ENCODE measurements at regions not wholly inside any gene's neighbourhood (a gene's known extent, or its start where the extent isn't known, plus 50 kb on each side); places are given as distances from the start of the nearest gene placed in this dataset.

GRCh38 chr2:49772299-49772970 lies 618.1 kb upstream of the FSHR start:
- WGBS, result 100% methylated on average over 1 of the region's 10 CpGs
- H3K36me3 ChIP-seq, result no peaks in the 10 kb centered on the region
- no peaks in the 10 kb centered on the region for H3K27me3 ChIP-seq
- no peak overlapping the region for H3K4me3 ChIP-seq
- intact Hi-C loops (cut with DNase I), result no loop called here
- no peaks in the 10 kb centered on the region for H3K9me3 ChIP-seq
- TF ChIP-seq POLR2AphosphoS5 (IDR thresholded peaks at IDR 0.05), result no peak
- H3K4me1 ChIP-seq, result peaks cover 0 to 17% (median 6%) of the 10 kb centered on the region in 4 donors
- no peak for DNase-seq (ENCODE audit: extremely low spot score)
- H3K27ac ChIP-seq (replicated peaks in 1 of 4), result no peak overlapping the region

GRCh38 chr2:49770919-49771318 lies 616.6 kb upstream of the FSHR start:
- Histone ChIP-seq H3K36me3 (no peaks in the 10 kb centered on the region), H3K4me3 (no peak overlapping the region), H3K27me3 (no peaks in the 10 kb centered on the region), H3K9me3 (no peaks in the 10 kb centered on the region), H3K4me1 (peaks cover 0 to 30% (median 12%) of the 10 kb centered on the region in 4 donors), H3K27ac (replicated peaks in 1 of 4) (no peak overlapping the region)
- TF ChIP-seq POLR2A (IDR thresholded peaks at IDR 0.05; ENCODE audit: low read depth) (no peak), POLR2AphosphoS5 (IDR thresholded peaks at IDR 0.05) (no peak), CTCF (IDR thresholded peaks at IDR 0.05) (peak in 2 of 3 experiments; percentile 23 to 42)
- intact Hi-C loops (cut with DNase I), result no loop called here
- no peak for DNase-seq (ENCODE audit: extremely low spot score)
- WGBS, result 78% methylated on average over 4 of the region's 4 CpGs

- Histone ChIP-seq H3K27me3 (no peaks in the 10 kb centered on the region), H3K4me1 (peaks cover 0 to 16% (median 8%) of the 10 kb centered on the region in 4 donors), H3K9me3 (no peaks in the 10 kb centered on the region), H3K36me3 (no peaks in the 10 kb centered on the region), H3K27ac (replicated peaks in 1 of 4) (peak overlapping the region in 1 of 4 donors; percentile 30), H3K4me3 (no peak overlapping the region)
- intact Hi-C loops (cut with DNase I), result no loop called here
- TF ChIP-seq CTCF (IDR thresholded peaks at IDR 0.05), result no peak
- no peak for TF ChIP-seq EP300 (IDR thresholded peaks at IDR 0.05)
- TF ChIP-seq POLR2A (IDR thresholded peaks at IDR 0.05; ENCODE audit: low read depth), result no peak
- TF ChIP-seq POLR2AphosphoS5 (IDR thresholded peaks at IDR 0.05), result no peak
- 49% methylated on average over 3 of the region's 3 CpGs for WGBS
- no peak for DNase-seq (ENCODE audit: extremely low spot score)
Observed at GRCh38 chr2:49767316-49767715, 613.0 kb upstream of the FSHR start.

- Histone ChIP-seq H3K4me3 (no peak overlapping the region), H3K4me1 (no peaks in the 10 kb centered on the region), H3K27ac (replicated peaks in 1 of 4) (no peak overlapping the region), H3K27me3 (no peaks in the 10 kb centered on the region), H3K9me3 (no peaks in the 10 kb centered on the region), H3K36me3 (no peaks in the 10 kb centered on the region)
- intact Hi-C loops (cut with DNase I), result no loop called here
- no peak for DNase-seq (ENCODE audit: extremely low spot score)
- TF ChIP-seq POLR2AphosphoS5 (IDR thresholded peaks at IDR 0.05) (no peak), CTCF (IDR thresholded peaks at IDR 0.05) (no peak), POLR2A (IDR thresholded peaks at IDR 0.05; ENCODE audit: low read depth) (no peak), EP300 (IDR thresholded peaks at IDR 0.05) (no peak)
- 91% methylated on average over 3 of the region's 3 CpGs for WGBS
Observed at GRCh38 chr2:49755777-49756176, 601.5 kb upstream of the FSHR start.

- no peak for DNase-seq (ENCODE audit: extremely low spot score)
- no peaks in the 10 kb centered on the region for H3K9me3 ChIP-seq
- no peaks in the 10 kb centered on the region for H3K4me1 ChIP-seq
- intact Hi-C loops (cut with DNase I), result loop anchor here (5.0 kb wide), 1 partner anchor 38 kb away; no protein-coding TSS in a partner anchor
- H3K27me3 ChIP-seq, result no peaks in the 10 kb centered on the region
- TF ChIP-seq CTCF (IDR thresholded peaks at IDR 0.05) (no peak), POLR2A (IDR thresholded peaks at IDR 0.05; ENCODE audit: low read depth) (no peak), EP300 (IDR thresholded peaks at IDR 0.05) (no peak), POLR2AphosphoS5 (IDR thresholded peaks at IDR 0.05) (no peak)
- H3K27ac ChIP-seq (replicated peaks in 1 of 4), result no peak overlapping the region
- 72% methylated on average over 3 of the region's 3 CpGs for WGBS
- no peak overlapping the region for H3K4me3 ChIP-seq
- no peaks in the 10 kb centered on the region for H3K36me3 ChIP-seq
Observed at GRCh38 chr2:49754381-49754780, 600.1 kb upstream of the FSHR start.

Data from esophagus muscularis mucosa (tissue), 4 donors.